Nephron progenitor cell (in vitro differentiated cells): ENCODE measurements at regions not wholly inside any gene's neighbourhood (a gene's known extent, or its start where the extent isn't known, plus 50 kb on each side); places are given as distances from the start of the nearest gene placed in this dataset.

Source experiments
- DNase-seq: peaks from one replicate; pipeline ENCODE4 v3.0.0; 2021
- H3K27ac Mint-ChIP-seq: 2 replicates; pipeline ENCODE4 v1.8.0; 2021; ENCODE audit warnings: mild to moderate bottlenecking, moderate library complexity, mixed read lengths
- H3K27me3 Mint-ChIP-seq: 2 replicates; pipeline ENCODE4 v1.8.0; 2021; ENCODE audit warnings: mild to moderate bottlenecking, low read depth, mixed read lengths; ENCODE audit not compliant: poor library complexity
- H3K36me3 Mint-ChIP-seq: 2 replicates; pipeline ENCODE4 v1.8.0; 2021; ENCODE audit warnings: low read depth, mixed read lengths
- H3K4me1 Mint-ChIP-seq: 2 replicates; pipeline ENCODE4 v1.8.0; 2021; ENCODE audit warnings: mixed read lengths
- H3K4me3 Mint-ChIP-seq: 2 replicates; pipeline ENCODE4 v1.8.0; 2021; ENCODE audit warnings: mild to moderate bottlenecking, moderate library complexity, mixed read lengths
- H3K9me3 Mint-ChIP-seq: 2 replicates; pipeline ENCODE4 v1.8.0; 2021; ENCODE audit warnings: mild to moderate bottlenecking, moderate library complexity, mixed read lengths
- CTCF ChIP-seq: fragments of 200-600 bp; sonication (generic); IDR thresholded peaks from 2 replicates; pipeline ENCODE4 v1.5.0; 2021; ENCODE audit warnings: antibody characterized with exemption

- no peak for TF ChIP-seq CTCF
- no peaks in the 10 kb centered on the region for H3K36me3 Mint-ChIP-seq
- H3K4me3 Mint-ChIP-seq, result no peak overlapping the region
- no peak for DNase-seq
- peaks cover 29% of the 10 kb centered on the region for H3K27me3 Mint-ChIP-seq
- peaks cover 7% of the 10 kb centered on the region for H3K9me3 Mint-ChIP-seq
- H3K4me1 Mint-ChIP-seq, result no peaks in the 10 kb centered on the region
- no peak overlapping the region for H3K27ac Mint-ChIP-seq
Observed at GRCh38 chr14:96670391-96670790, 126.8 kb upstream of the VRK1 start.

- Mint-ChIP-seq H3K9me3 (peaks cover under 1% of the 10 kb centered on the region), H3K36me3 (no peaks in the 10 kb centered on the region), H3K4me3 (no peak overlapping the region), H3K27me3 (peaks cover 29% of the 10 kb centered on the region), H3K27ac (no peak overlapping the region), H3K4me1 (peaks cover 4% of the 10 kb centered on the region)
- no peak for DNase-seq
- no peak for TF ChIP-seq CTCF
Observed at GRCh38 chr14:96671218-96671617, 126.0 kb upstream of the VRK1 start.

GRCh38 chr14:96673706-96674105 lies 123.5 kb upstream of the VRK1 start:
- Mint-ChIP-seq H3K4me1 (peaks cover 24% of the 10 kb centered on the region), H3K4me3 (no peak overlapping the region), H3K9me3 (peaks cover 3% of the 10 kb centered on the region), H3K27ac (no peak overlapping the region), H3K36me3 (no peaks in the 10 kb centered on the region), H3K27me3 (peaks cover 40% of the 10 kb centered on the region)
- no peak for DNase-seq
- no peak for TF ChIP-seq CTCF

GRCh38 chr14:96674121-96674520 lies 123.1 kb upstream of the VRK1 start:
- TF ChIP-seq CTCF, result no peak
- Mint-ChIP-seq H3K36me3 (no peaks in the 10 kb centered on the region), H3K27ac (no peak overlapping the region), H3K9me3 (peaks cover 3% of the 10 kb centered on the region), H3K4me3 (no peak overlapping the region), H3K27me3 (peaks cover 40% of the 10 kb centered on the region), H3K4me1 (peaks cover 24% of the 10 kb centered on the region)
- no peak for DNase-seq

GRCh38 chr14:96676166-96676565 lies 121.0 kb upstream of the VRK1 start:
- Mint-ChIP-seq H3K4me1 (peaks cover 31% of the 10 kb centered on the region), H3K27me3 (peaks cover 30% of the 10 kb centered on the region), H3K9me3 (peaks cover 10% of the 10 kb centered on the region), H3K4me3 (no peak overlapping the region), H3K27ac (no peak overlapping the region), H3K36me3 (no peaks in the 10 kb centered on the region)
- TF ChIP-seq CTCF, result no peak
- no peak for DNase-seq

- H3K4me1 Mint-ChIP-seq, result peaks cover 22% of the 10 kb centered on the region
- TF ChIP-seq CTCF, result no peak
Observed at GRCh38 chr14:96681829-96682228, 115.4 kb upstream of the VRK1 start.

More at GRCh38 chr14:96681829-96682228, 115.4 kb upstream of the VRK1 start:
- no peak for DNase-seq
- peaks cover 19% of the 10 kb centered on the region for H3K27me3 Mint-ChIP-seq
- peaks cover 10% of the 10 kb centered on the region for H3K9me3 Mint-ChIP-seq
- H3K4me3 Mint-ChIP-seq, result no peak overlapping the region
- no peak overlapping the region for H3K27ac Mint-ChIP-seq
- H3K36me3 Mint-ChIP-seq, result no peaks in the 10 kb centered on the region
